GM21390 (cell line): ENCODE measurements at regions not wholly inside any gene's neighbourhood (a gene's known extent, or its start where the extent isn't known, plus 50 kb on each side); places are given as distances from the start of the nearest gene placed in this dataset.

Source experiments
- ATAC-seq: cut with Tn5 transposase; IDR thresholded peaks from one replicate; pipeline ENCODE4 v1.9.1; 2021; ENCODE audit not compliant: unreplicated experiment

GRCh38 chr16:73233846-73234424, 186.0 kb upstream of the ZFHX3 start:
- ATAC-seq, result no peak

GRCh38 chr16:73233329-73233765, 185.4 kb upstream of the ZFHX3 start:
- ATAC-seq, result no peak

- no peak for ATAC-seq
Observed at GRCh38 chr16:73232555-73233328, 184.8 kb upstream of the ZFHX3 start.

- no peak for ATAC-seq
Observed at GRCh38 chr16:73231944-73232554, 184.1 kb upstream of the ZFHX3 start.

GRCh38 chr16:73231379-73231778, 183.5 kb upstream of the ZFHX3 start:
- no peak for ATAC-seq

GRCh38 chr16:73230651-73231050, 182.7 kb upstream of the ZFHX3 start:
- ATAC-seq, result no peak

GRCh38 chr16:73228649-73229048, 180.7 kb upstream of the ZFHX3 start:
- ATAC-seq, result no peak

- ATAC-seq, result no peak
Observed at GRCh38 chr16:73226675-73227074, 178.7 kb upstream of the ZFHX3 start.

GRCh38 chr16:73225983-73226382, 178.1 kb upstream of the ZFHX3 start:
- ATAC-seq, result no peak

GRCh38 chr16:73220836-73221235, 172.9 kb upstream of the ZFHX3 start:
- no peak for ATAC-seq

GRCh38 chr16:73219176-73219575, 171.2 kb upstream of the ZFHX3 start:
- no peak for ATAC-seq

GRCh38 chr16:73217654-73218053, 169.7 kb upstream of the ZFHX3 start:
- ATAC-seq, result no peak

GRCh38 chr16:73216932-73217331, 169.0 kb upstream of the ZFHX3 start:
- ATAC-seq, result no peak

- ATAC-seq, result no peak
Observed at GRCh38 chr16:73215678-73216377, 167.9 kb upstream of the ZFHX3 start.

GRCh38 chr16:73214825-73215677, 167.1 kb upstream of the ZFHX3 start:
- no peak for ATAC-seq

- no peak for ATAC-seq
Observed at GRCh38 chr16:73213732-73214455, 166.0 kb upstream of the ZFHX3 start.

- no peak for ATAC-seq
Observed at GRCh38 chr16:73212431-73212830, 164.5 kb upstream of the ZFHX3 start.

GRCh38 chr16:73210686-73211085, 162.8 kb upstream of the ZFHX3 start:
- ATAC-seq, result no peak

- no peak for ATAC-seq
Observed at GRCh38 chr16:73210084-73210483, 162.2 kb upstream of the ZFHX3 start.

- no peak for ATAC-seq
Observed at GRCh38 chr16:73209190-73209589, 161.3 kb upstream of the ZFHX3 start.
